ENCODE measurements at regions not wholly inside any gene's neighbourhood (a gene's known extent, or its start where the extent isn't known, plus 50 kb on each side); places are given as distances from the start of the nearest gene placed in this dataset.

DNA sequence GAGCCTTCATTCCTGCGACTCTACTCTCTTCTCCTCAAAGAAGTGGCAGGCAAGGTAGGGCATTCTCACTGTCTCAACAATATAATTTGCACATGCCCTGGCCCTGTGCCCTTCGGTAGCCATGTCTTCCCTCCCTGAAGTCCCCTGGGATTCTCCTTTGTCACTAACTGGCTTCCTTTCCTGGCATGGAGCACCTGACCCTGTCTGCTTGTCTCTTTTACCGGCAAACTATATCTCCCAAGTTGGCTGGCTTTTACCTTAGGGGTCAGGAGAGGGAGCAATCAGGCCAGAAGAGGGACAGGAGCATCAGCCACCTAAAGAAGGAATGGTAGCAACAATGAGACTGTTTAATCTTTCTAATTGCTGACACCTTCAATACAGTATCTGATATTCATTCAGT lies 51.9 kb upstream of the RMDN2 start:
- Histone ChIP-seq H3K4me3 (no peak overlapping the region), H3K36me3 (no peaks in the 10 kb centered on the region), H3K4me1 (peaks cover 0 to 8% of the 10 kb centered on the region in 2 donors), H3K9me3 (no peaks in the 10 kb centered on the region), H3K27me3 (no peaks in the 10 kb centered on the region), H3K27ac (no peak overlapping the region)
- intact Hi-C loops (cut with DNase I) = no loop called here
- DNase-seq (ENCODE audit: low spot score in 2 of 2) = no peak
- TF ChIP-seq, protein P1, sequence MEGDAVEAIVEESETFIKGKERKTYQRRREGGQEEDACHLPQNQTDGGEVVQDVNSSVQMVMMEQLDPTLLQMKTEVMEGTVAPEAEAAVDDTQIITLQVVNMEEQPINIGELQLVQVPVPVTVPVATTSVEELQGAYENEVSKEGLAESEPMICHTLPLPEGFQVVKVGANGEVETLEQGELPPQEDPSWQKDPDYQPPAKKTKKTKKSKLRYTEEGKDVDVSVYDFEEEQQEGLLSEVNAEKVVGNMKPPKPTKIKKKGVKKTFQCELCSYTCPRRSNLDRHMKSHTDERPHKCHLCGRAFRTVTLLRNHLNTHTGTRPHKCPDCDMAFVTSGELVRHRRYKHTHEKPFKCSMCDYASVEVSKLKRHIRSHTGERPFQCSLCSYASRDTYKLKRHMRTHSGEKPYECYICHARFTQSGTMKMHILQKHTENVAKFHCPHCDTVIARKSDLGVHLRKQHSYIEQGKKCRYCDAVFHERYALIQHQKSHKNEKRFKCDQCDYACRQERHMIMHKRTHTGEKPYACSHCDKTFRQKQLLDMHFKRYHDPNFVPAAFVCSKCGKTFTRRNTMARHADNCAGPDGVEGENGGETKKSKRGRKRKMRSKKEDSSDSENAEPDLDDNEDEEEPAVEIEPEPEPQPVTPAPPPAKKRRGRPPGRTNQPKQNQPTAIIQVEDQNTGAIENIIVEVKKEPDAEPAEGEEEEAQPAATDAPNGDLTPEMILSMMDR (IDR thresholded peaks at IDR 0.05) = no peak

DNA sequence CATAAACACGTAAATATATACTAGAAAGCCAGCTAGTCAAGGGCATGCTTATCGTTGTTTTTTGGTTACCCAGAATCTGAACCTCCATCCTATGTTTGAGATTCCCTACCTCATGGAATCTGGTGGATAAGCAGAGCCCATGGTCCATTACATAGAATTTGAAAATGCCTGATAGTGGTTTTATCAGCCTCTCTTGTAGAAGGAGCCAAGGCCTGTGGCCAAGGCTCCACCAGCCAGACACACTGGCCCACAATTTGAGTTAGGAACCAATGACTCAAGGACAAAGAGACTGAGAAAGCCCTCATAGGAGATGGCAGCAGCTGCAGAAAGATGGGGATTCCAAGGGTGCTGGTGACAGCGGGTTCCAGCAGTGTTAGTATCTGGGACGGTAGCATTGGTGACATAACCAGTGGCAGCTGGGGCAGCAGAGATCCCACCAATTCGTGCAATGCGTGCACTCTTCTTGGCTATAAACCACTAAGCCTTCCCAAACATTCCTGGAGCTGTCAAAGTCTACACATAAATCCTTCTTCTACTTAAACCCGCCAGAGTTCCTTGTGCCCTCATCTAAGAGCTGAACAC lies 51.2 kb upstream of the RMDN2 start:
- no peaks in the 10 kb centered on the region for H3K27me3 ChIP-seq
- no peaks in the 10 kb centered on the region for H3K36me3 ChIP-seq
- no peaks in the 10 kb centered on the region for H3K9me3 ChIP-seq
- H3K4me3 ChIP-seq = no peak overlapping the region
- H3K27ac ChIP-seq = no peak overlapping the region
- intact Hi-C loops (cut with DNase I) = no loop called here
- peaks cover 0 to 8% of the 10 kb centered on the region in 2 donors for H3K4me1 ChIP-seq
- TF ChIP-seq, protein P1 (IDR thresholded peaks at IDR 0.05) = no peak
- no peak for DNase-seq (ENCODE audit: low spot score in 2 of 2)

DNA sequence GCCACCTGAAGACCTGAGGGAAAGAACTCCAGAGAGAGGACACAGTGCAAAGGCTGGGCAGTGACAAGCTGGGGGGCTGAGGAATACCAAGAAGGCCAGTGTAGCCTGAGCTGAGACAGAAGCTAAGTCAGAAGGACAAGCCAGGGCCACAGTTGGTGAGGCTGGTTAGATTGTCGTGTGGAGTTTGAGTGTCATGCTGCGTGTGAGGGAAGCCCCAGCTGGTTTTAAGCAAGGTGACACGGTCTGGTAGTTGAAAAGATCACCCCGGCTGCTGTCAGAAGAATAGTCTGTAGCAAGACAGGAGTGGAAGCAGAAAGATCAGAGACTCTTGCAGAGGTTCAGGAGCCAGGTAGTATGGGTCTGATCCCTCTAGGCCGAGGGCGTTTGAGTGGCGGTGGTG lies 50.6 kb upstream of the RMDN2 start:
- intact Hi-C loops (cut with DNase I) = no loop called here
- H3K27ac ChIP-seq = no peak overlapping the region

More for the DNA sequence above, 50.6 kb upstream of the RMDN2 start:
- Histone ChIP-seq H3K9me3 (no peaks in the 10 kb centered on the region), H3K4me3 (no peak overlapping the region), H3K36me3 (no peaks in the 10 kb centered on the region), H3K27me3 (no peaks in the 10 kb centered on the region), H3K4me1 (peaks cover 0 to 8% of the 10 kb centered on the region in 2 donors)
- TF ChIP-seq, protein P1 (IDR thresholded peaks at IDR 0.05) = no peak
- DNase-seq (ENCODE audit: low spot score in 2 of 2) = no peak
